Keratinocyte (primary cell): ENCODE measurements at regions not wholly inside any gene's neighbourhood (a gene's known extent, or its start where the extent isn't known, plus 50 kb on each side); places are given as distances from the start of the nearest gene placed in this dataset.

ENCODE experiments used
- DNase-seq: peaks from one replicate; pipeline ENCODE4 v3.0.0-alpha.2; 2011; ENCODE audit warnings: low read depth, missing footprints, low spot score
- FAIRE-seq: peaks from 2 replicates; lab custom pipeline; 2011; peaks lifted over from hg19 to GRCh38; lab: Jason Lieb, UNC
- H2AFZ ChIP-seq: 2 replicates; pipeline ENCODE4 v1.6.0; 2012; ENCODE audit warnings: low read length, control low read depth, inconsistent platforms; ENCODE audit not compliant: control insufficient read depth
- H3K27ac ChIP-seq: 2 replicates; pipeline ENCODE4 v1.5.1; 2011; ENCODE audit warnings: low read length; ENCODE audit not compliant: control insufficient read depth, insufficient read depth
- H3K27me3 ChIP-seq: 3 replicates; pipeline ENCODE4 v1.6.0; 2011; ENCODE audit warnings: low read length; ENCODE audit not compliant: control insufficient read depth, insufficient read depth; ENCODE audit errors: extremely low read depth
- H3K36me3 ChIP-seq, 2 experiments: 2 replicates in 1 of 2; 3 replicates in 1 of 2; pipeline ENCODE4 v1.5.1; 2011; ENCODE audit warnings: low read length in 2 of 2, mild to moderate bottlenecking in 1 of 2; ENCODE audit not compliant: control insufficient read depth in 2 of 2, insufficient read depth in 2 of 2; ENCODE audit errors: extremely low read depth in 1 of 2
- H3K4me1 ChIP-seq: 3 replicates; pipeline ENCODE4 v1.5.1; 2011; ENCODE audit warnings: low read length; ENCODE audit not compliant: control insufficient read depth, insufficient read depth; ENCODE audit errors: extremely low read depth
- H3K4me2 ChIP-seq: 3 replicates; pipeline ENCODE4 v1.6.0; 2011; ENCODE audit warnings: low read depth, low read length; ENCODE audit not compliant: control insufficient read depth, insufficient read depth; ENCODE audit errors: extremely low read depth
- H3K4me3 ChIP-seq, 3 experiments: fragments of 200-600 bp in 1 of 3; sonication (generic) in 1 of 3; 2 replicates in 2 of 3; 3 replicates in 1 of 3; pipeline ENCODE4 v1.5.1; 2011 to 2016; ENCODE audit warnings: low read length in 3 of 3, mild to moderate bottlenecking in 3 of 3, control low read depth in 2 of 3, inconsistent platforms in 1 of 3, low read depth in 1 of 3, mixed read lengths in 1 of 3, mixed run types in 1 of 3, moderate library complexity in 1 of 3; ENCODE audit not compliant: control insufficient read depth in 2 of 3, insufficient read depth in 2 of 3; ENCODE audit errors: extremely low read depth in 1 of 3
- H3K79me2 ChIP-seq: 2 replicates; pipeline ENCODE4 v1.6.0; 2012; ENCODE audit warnings: low read length; ENCODE audit not compliant: control insufficient read depth, insufficient read depth
- H3K9ac ChIP-seq: 3 replicates; pipeline ENCODE4 v1.6.0; 2011; ENCODE audit warnings: low read length; ENCODE audit not compliant: control insufficient read depth, insufficient read depth; ENCODE audit errors: extremely low read depth
- H3K9me1 ChIP-seq: 3 replicates; pipeline ENCODE4 v1.6.0; 2011; ENCODE audit warnings: low read length; ENCODE audit not compliant: control insufficient read depth, insufficient read depth; ENCODE audit errors: extremely low read depth
- H3K9me3 ChIP-seq: 2 replicates; pipeline ENCODE4 v1.5.1; 2012; ENCODE audit warnings: low read depth, low read length; ENCODE audit not compliant: control insufficient read depth
- H4K20me1 ChIP-seq: 3 replicates; pipeline ENCODE4 v1.6.0; 2011; ENCODE audit warnings: low read length; ENCODE audit not compliant: control insufficient read depth, insufficient read depth; ENCODE audit errors: extremely low read depth
- EZH2 ChIP-seq: IDR thresholded peaks from one replicate; pipeline ENCODE4 v1.6.1; 2012; ENCODE audit warnings: inconsistent platforms, mild to moderate bottlenecking, low read length, moderate library complexity
- dilution Hi-C: fragments of 300-500 bp; cut with MboI; formaldehyde crosslinking; loops from one replicate; pipeline ENCODE4 v1.7.0; 2020; ENCODE audit warnings: low sequenced_read_pairs; ENCODE audit not compliant: extremely low pct_ligation_motif_present
- TF ChIP-seq, protein P1 (sequence below), 3 experiments: IDR thresholded peaks in 1 of 3; conservative IDR thresholded peaks in 1 of 3; optimal IDR thresholded peaks in 1 of 3; 2 replicates in 2 of 3; 3 replicates in 1 of 3; pipeline versions ENCODE3 to v1.5.1; 2011; ENCODE audit warnings: low read length in 3 of 3, mild to moderate bottlenecking in 3 of 3, moderate library complexity in 2 of 3, control low read depth in 1 of 3, inconsistent platforms in 1 of 3; ENCODE audit not compliant: insufficient read depth in 2 of 3; ENCODE audit errors: extremely low read depth in 1 of 3

DNA sequence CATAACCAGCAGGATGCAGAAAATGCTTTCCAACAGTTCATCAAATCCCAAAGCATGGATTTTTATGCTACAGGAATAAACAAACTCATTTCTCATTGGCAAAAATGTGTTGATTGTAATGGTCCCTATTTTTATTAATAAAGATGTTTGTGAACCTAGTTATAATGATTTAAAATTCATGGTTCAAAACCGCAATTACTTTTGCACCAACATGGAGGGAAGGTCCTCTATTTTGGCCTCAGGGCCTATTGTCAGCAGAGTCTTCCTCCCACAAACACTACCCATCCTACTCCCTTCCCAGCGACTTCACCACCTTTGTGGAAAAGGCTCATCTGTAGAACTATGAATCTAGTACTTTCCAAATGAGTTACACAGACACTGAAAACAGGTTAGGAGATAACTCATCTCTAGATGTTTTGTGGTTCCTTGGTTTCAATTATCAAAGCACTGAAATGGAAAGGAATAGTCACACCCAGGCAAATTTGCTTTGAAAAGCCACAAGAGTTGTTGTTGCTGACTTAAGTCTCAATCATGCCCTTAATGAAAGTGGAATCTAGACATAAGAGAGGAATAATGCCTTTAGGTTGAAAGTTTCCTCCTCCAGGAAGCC is 59.4 kb upstream of the FRMD4A start:
- H4K20me1 ChIP-seq = no peaks in the 10 kb centered on the region
- H3K4me3 ChIP-seq = no peak overlapping the region
- no peak for FAIRE-seq
- no peaks in the 10 kb centered on the region for H3K27me3 ChIP-seq
- no peaks in the 10 kb centered on the region for H3K9me1 ChIP-seq
- peaks cover 11% of the 10 kb centered on the region for H3K4me1 ChIP-seq
- H3K36me3 ChIP-seq = no peaks in the 10 kb centered on the region
- no peaks in the 10 kb centered on the region for H3K79me2 ChIP-seq
- H3K9me3 ChIP-seq = no peaks in the 10 kb centered on the region
- H3K9ac ChIP-seq = no peak overlapping the region
- no peak for DNase-seq
- TF ChIP-seq EZH2 = no peak
- TF ChIP-seq, protein P1, sequence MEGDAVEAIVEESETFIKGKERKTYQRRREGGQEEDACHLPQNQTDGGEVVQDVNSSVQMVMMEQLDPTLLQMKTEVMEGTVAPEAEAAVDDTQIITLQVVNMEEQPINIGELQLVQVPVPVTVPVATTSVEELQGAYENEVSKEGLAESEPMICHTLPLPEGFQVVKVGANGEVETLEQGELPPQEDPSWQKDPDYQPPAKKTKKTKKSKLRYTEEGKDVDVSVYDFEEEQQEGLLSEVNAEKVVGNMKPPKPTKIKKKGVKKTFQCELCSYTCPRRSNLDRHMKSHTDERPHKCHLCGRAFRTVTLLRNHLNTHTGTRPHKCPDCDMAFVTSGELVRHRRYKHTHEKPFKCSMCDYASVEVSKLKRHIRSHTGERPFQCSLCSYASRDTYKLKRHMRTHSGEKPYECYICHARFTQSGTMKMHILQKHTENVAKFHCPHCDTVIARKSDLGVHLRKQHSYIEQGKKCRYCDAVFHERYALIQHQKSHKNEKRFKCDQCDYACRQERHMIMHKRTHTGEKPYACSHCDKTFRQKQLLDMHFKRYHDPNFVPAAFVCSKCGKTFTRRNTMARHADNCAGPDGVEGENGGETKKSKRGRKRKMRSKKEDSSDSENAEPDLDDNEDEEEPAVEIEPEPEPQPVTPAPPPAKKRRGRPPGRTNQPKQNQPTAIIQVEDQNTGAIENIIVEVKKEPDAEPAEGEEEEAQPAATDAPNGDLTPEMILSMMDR (optimal IDR thresholded peaks at IDR 0.05 in 1 of 3, IDR thresholded peaks at IDR 0.05 in 1 of 3, conservative IDR thresholded peaks at IDR 0.05 in 1 of 3; ENCODE audit: extremely low read depth in 1 of 3, insufficient read depth in 2 of 3, low read length in 3 of 3) = no peak
- H2AFZ ChIP-seq = no peak overlapping the region
- H3K4me2 ChIP-seq = no peak overlapping the region
- H3K27ac ChIP-seq = no peak overlapping the region
- dilution Hi-C loops = no loop called here

DNA sequence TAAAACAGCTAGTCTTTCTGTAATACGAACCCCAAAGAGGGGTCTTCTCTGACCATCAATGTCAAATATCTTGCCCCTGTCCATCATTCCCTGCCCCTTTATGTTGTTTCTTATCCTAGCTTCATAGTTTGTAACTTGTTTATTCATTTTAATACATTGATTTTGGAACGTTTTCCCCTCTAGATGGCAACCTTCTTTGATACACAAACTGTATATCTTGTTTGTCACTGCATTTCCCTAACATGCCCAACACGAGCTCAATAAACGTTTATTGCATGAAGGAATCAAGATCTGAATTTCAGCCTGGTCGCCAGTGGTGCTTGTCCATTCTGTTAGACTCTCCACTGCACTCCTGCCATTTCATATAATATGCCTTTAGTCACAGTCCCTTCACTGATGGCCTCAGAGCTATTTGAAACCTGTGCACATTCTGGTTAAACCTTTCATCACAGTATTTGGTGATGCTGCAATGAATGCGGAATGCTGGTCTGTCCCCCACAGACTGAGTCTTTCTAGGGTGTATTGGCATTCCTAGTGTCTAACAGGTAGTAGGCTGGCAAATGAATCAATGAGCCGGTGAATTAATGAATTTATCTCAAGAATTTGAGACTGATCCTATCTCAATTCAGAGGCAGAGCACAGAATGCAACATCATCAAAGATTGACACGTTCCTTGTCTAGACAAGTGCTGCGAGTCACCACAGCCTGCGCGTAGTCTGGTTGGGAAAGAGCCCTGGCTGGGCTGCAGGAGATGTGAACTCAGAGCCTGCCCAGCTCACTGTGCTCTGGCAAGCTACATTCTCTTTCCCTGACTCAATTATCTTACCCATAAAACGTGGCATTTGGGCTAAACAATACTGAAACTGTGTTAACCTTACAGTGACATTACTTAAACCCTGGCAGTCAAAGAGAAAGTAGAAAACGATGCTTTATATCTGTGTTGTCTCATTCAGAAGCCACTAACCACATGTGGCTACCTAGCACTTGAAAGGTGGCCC is 55.2 kb upstream of the FRMD4A start:
- dilution Hi-C loops = no loop called here
- FAIRE-seq = peak; percentile 81

More for the DNA sequence above, 55.2 kb upstream of the FRMD4A start:
- Histone ChIP-seq H3K9me1 (no peaks in the 10 kb centered on the region), H3K4me1 (peaks cover 14% of the 10 kb centered on the region), H2AFZ (peak overlapping the region; percentile 21), H3K27me3 (no peaks in the 10 kb centered on the region), H3K79me2 (no peaks in the 10 kb centered on the region), H3K9ac (no peak overlapping the region), H3K4me2 (peak overlapping the region; percentile 51), H3K4me3 (peak overlapping the region in 1 of 3 experiments; percentile 11), H4K20me1 (no peaks in the 10 kb centered on the region), H3K9me3 (no peaks in the 10 kb centered on the region), H3K36me3 (no peaks in the 10 kb centered on the region), H3K27ac (no peak overlapping the region)
- no peak for TF ChIP-seq EZH2
- TF ChIP-seq, protein P1 (optimal IDR thresholded peaks at IDR 0.05 in 1 of 3, IDR thresholded peaks at IDR 0.05 in 1 of 3, conservative IDR thresholded peaks at IDR 0.05 in 1 of 3; ENCODE audit: extremely low read depth in 1 of 3, insufficient read depth in 2 of 3, low read length in 3 of 3) = peak in 1 of 3 experiments; percentile 18
- DNase-seq = peak; percentile 73
